ENCODE measurements at regions not wholly inside any gene's neighbourhood (a gene's known extent, or its start where the extent isn't known, plus 50 kb on each side); places are given as distances from the start of the nearest gene placed in this dataset.
A peak's percentile ranks its signal among the peaks of the same experiment; 100 is the strongest.
"Not testable (repeated sequence)": the region's sequence is repeated elsewhere in the genome, so short reads cannot be mapped to it uniquely, and the experiment has no call there.

DNA sequence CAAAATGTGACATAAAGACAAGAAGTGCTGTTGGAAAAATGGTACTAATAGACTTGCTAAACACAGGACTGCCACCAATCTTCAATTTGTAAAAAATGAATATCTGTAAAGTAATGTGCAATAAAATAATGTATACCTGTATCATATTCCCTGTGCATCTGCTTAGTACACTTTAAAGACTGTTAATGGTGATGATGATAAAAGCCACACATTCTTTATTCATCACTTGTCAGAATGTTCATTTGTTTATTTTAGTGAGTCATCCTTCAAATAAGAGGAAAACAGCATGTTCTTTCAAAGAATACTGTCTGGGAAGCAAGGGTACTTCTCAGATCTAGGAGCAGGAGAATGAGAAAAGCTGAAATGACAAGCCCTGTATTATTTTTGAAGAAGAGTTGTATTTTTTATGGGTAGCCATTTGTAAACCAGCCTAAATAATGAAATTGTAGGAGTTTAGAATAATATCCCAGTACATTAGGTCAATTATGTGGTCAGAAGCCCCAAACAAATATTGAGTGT is 78.3 kb upstream of the PSMA6 start:
- Histone ChIP-seq H2AFZ (no peak overlapping the region), H3F3A (ENCODE audit: insufficient read depth, low read depth) (peaks cover 14% of the 10 kb centered on the region; the same call in 1 of the 2 replicates), H3K27me3 (ENCODE audit: insufficient read depth, low read depth) (no peaks in the 10 kb centered on the region), H3K4me1 (replicated peaks; ENCODE audit: insufficient read depth) (peaks cover 10% of the 10 kb centered on the region), H3K4me3 (no peak overlapping the region), H3K4me2 (0 out of 2 replicates have a peak overlapping the region, but pooled peaks have one; percentile 25), H3K9me3 (ENCODE audit: insufficient read depth, low read depth) (no peaks in the 10 kb centered on the region), H3K36me3 (ENCODE audit: low read depth) (no peaks in the 10 kb centered on the region), H3K27ac (no peak overlapping the region), H4K20me1 (ENCODE audit: insufficient read depth) (no peaks in the 10 kb centered on the region), H3K9me2 (ENCODE audit: insufficient read depth) (no peaks in the 10 kb centered on the region), H3K79me2 (ENCODE audit: low read depth) (no peaks in the 10 kb centered on the region)
- ChIA-PET CTCF (no interaction called here), POLR2A (ENCODE audit: unreplicated experiment) (no interaction called here)
- TF ChIP-seq, protein P1, sequence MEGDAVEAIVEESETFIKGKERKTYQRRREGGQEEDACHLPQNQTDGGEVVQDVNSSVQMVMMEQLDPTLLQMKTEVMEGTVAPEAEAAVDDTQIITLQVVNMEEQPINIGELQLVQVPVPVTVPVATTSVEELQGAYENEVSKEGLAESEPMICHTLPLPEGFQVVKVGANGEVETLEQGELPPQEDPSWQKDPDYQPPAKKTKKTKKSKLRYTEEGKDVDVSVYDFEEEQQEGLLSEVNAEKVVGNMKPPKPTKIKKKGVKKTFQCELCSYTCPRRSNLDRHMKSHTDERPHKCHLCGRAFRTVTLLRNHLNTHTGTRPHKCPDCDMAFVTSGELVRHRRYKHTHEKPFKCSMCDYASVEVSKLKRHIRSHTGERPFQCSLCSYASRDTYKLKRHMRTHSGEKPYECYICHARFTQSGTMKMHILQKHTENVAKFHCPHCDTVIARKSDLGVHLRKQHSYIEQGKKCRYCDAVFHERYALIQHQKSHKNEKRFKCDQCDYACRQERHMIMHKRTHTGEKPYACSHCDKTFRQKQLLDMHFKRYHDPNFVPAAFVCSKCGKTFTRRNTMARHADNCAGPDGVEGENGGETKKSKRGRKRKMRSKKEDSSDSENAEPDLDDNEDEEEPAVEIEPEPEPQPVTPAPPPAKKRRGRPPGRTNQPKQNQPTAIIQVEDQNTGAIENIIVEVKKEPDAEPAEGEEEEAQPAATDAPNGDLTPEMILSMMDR (conservative IDR thresholded peaks at IDR 0.05) = no peak
- no peak for TF ChIP-seq EZH2 (IDR thresholded peaks at IDR 0.05; ENCODE audit: low read depth)
- intact Hi-C loops (cut with micrococcal nuclease; ENCODE audit: unreplicated experiment) = no loop called here
- DNase-seq = peak in 1 of 2 experiments; percentile 72
- no TSS peak for BruUV-seq (replicated peaks)

DNA sequence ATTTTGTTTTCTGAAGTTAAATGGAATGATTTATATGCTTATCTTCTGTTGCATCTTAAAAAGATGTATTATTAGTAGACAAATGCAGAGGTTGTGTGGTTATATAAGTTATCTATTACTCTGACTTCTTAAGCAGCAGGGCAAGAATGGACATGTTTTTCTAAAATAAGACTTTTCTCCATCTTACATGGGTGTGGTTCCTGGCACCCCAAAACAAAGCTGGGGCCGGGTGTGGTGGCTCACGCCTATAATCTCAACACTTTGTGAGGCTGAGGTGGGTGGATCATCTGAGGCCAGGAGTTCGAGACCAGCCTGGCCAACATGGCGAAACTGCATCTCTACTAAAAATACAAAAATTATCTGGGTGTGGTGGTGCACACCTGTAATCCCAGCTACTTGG is 77.8 kb upstream of the PSMA6 start:
- POLR2A ChIA-PET (ENCODE audit: unreplicated experiment); H3K36me3 ChIP-seq (ENCODE audit: low read depth); H3K79me2 ChIP-seq (ENCODE audit: low read depth); H3K27ac ChIP-seq; H2AFZ ChIP-seq; BruUV-seq (replicated peaks); H4K20me1 ChIP-seq (ENCODE audit: insufficient read depth); DNase-seq; H3K9me2 ChIP-seq (ENCODE audit: insufficient read depth); H3K4me3 ChIP-seq; H3K27me3 ChIP-seq (ENCODE audit: insufficient read depth, low read depth); intact Hi-C loops (cut with micrococcal nuclease; ENCODE audit: unreplicated experiment); H3K9me3 ChIP-seq (ENCODE audit: insufficient read depth, low read depth): not testable (repeated sequence)
- 0 out of 2 replicates have a peak overlapping the region, but pooled peaks have one; percentile 25 for H3K4me2 ChIP-seq
- CTCF ChIA-PET = interaction anchor here (0.5 to 1.6 kb wide), 5 partner anchors 15 to 207 kb away, joined by 3 to 4 read pairs (median 3); partner anchors contain the start of genes PPP2R3C and PSMA6
- peaks cover 14% of the 10 kb centered on the region; the same call in 1 of the 2 replicates for H3F3A ChIP-seq (ENCODE audit: insufficient read depth, low read depth)
- H3K4me1 ChIP-seq (replicated peaks; ENCODE audit: insufficient read depth) = peaks cover 10% of the 10 kb centered on the region

DNA sequence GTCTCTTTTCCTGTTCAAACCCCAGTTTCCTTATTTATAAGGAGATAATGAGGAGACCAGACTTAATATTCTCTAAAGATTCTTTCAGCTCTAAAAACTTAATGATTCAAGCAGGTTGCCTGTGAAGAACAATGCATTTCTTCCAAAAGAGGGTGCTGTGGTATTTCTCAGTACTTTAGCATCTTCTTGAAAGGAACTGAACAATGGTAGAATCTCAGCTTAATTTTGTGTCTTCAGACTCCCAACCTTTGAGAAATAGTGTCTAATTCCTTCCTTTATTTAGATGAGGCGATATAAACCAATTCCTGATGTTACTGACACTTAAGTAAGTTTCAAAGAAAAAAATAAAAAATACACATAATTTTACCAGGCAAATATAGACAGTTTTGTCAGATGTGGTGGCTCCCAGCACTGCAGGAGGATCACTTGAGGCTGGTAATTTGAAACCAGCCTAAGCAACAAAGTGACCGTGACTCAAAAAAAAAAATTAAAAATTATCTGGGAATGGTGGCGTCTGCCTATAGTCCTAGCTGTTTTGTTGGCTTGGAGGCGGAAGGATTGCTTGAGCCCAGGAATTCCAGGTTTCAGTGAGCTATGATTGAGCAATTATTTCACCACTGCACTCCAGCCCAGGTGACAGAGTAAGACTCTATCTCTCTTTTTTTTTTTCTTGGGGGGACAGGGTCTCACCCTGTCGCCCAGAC is 76.9 kb upstream of the PSMA6 start:
- POLR2A ChIA-PET (ENCODE audit: unreplicated experiment) = no interaction called here

DNA sequence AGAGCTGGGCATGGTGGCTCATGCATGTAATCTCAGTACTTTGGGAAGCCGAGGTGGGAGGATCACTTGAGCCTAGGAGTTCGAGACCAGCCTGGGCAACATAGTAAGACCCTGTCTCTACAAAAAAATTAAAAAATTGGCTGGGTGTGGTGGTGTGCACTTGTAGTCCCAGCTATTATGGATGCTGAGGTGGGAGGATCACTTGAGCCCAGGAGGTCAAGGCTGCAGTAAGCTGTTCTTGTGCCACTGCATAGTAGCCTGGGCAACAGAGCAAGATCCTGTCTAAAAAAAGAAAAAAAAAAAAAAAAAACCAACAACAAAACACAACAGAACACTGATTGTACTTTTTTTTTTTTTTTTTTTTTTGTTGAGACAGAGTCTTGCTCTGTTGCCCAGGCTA is 74.0 kb upstream of the PSMA6 start:
- H3K36me3 ChIP-seq (ENCODE audit: low read depth); H3K9me2 ChIP-seq (ENCODE audit: insufficient read depth); H2AFZ ChIP-seq; BruUV-seq (replicated peaks); CTCF ChIA-PET; H3K4me2 ChIP-seq; H3K27ac ChIP-seq; intact Hi-C loops (cut with micrococcal nuclease; ENCODE audit: unreplicated experiment); H3K79me2 ChIP-seq (ENCODE audit: low read depth); H3K27me3 ChIP-seq (ENCODE audit: insufficient read depth, low read depth); H3K4me3 ChIP-seq; H4K20me1 ChIP-seq (ENCODE audit: insufficient read depth); DNase-seq; H3K9me3 ChIP-seq (ENCODE audit: insufficient read depth, low read depth); POLR2A ChIA-PET (ENCODE audit: unreplicated experiment): not testable (repeated sequence)
- peaks cover 10% of the 10 kb centered on the region for H3K4me1 ChIP-seq (replicated peaks; ENCODE audit: insufficient read depth)
- peaks cover 14% of the 10 kb centered on the region; the same call in 1 of the 2 replicates for H3F3A ChIP-seq (ENCODE audit: insufficient read depth, low read depth)

More for the DNA sequence above, 76.9 kb upstream of the PSMA6 start:
- TF ChIP-seq EZH2 (IDR thresholded peaks at IDR 0.05; ENCODE audit: low read depth) = no peak
- TF ChIP-seq, protein P1 (conservative IDR thresholded peaks at IDR 0.05) = peak; percentile 49; the same call in 1 of the 2 replicates
- Histone ChIP-seq H3K79me2 (ENCODE audit: low read depth) (no peaks in the 10 kb centered on the region), H3F3A (ENCODE audit: insufficient read depth, low read depth) (peaks cover 14% of the 10 kb centered on the region; the same call in 1 of the 2 replicates), H3K9me3 (ENCODE audit: insufficient read depth, low read depth) (no peaks in the 10 kb centered on the region), H4K20me1 (ENCODE audit: insufficient read depth) (no peaks in the 10 kb centered on the region), H3K27me3 (ENCODE audit: insufficient read depth, low read depth) (no peaks in the 10 kb centered on the region), H3K9me2 (ENCODE audit: insufficient read depth) (no peaks in the 10 kb centered on the region), H3K4me3 (no peak overlapping the region), H3K36me3 (ENCODE audit: low read depth) (no peaks in the 10 kb centered on the region), H3K4me2 (no peak overlapping the region), H2AFZ (no peak overlapping the region), H3K27ac (no peak overlapping the region), H3K4me1 (replicated peaks; ENCODE audit: insufficient read depth) (peaks cover 10% of the 10 kb centered on the region)
- CTCF ChIA-PET = interaction anchor here (0.5 to 1.6 kb wide), 5 partner anchors 14 to 207 kb away, joined by 3 to 4 read pairs (median 3); partner anchors contain the start of genes PPP2R3C and PSMA6
- DNase-seq = no peak
- no TSS peak for BruUV-seq (replicated peaks)
- intact Hi-C loops (cut with micrococcal nuclease; ENCODE audit: unreplicated experiment) = loop anchor here (1.0 kb wide), 2 partner anchors 192 to 198 kb away; no protein-coding TSS in a partner anchor

Data from PC-9 (cell line).